Heart left ventricle (tissue), 13 donors: ENCODE measurements at regions not wholly inside any gene's neighbourhood (a gene's known extent, or its start where the extent isn't known, plus 50 kb on each side); places are given as distances from the start of the nearest gene placed in this dataset.

Experiments used
- CTCF ChIP-seq, 12 donors: fragments of 200-600 bp; sonication (generic) in 4 of 12; IDR thresholded peaks; one replicate each; pipeline versions ENCODE4 v1.5.0 to v1.8.0; 2018 to 2022; ENCODE audit warnings: antibody characterized with exemption in 12 of 12, mild to moderate bottlenecking in 5 of 12
- POLR2A ChIP-seq, 2 donors: fragments of 450-650 bp; IDR thresholded peaks; one replicate each; pipeline ENCODE4 v1.6.1; 2017; ENCODE audit warnings: antibody characterized with exemption in 2 of 2, mild to moderate bottlenecking in 2 of 2, moderate library complexity in 2 of 2
- donor health status: ischemic (EF 13 %, LVEDD 7.1; RV severe dilation, severe dysfunction).
- donor health status: DM: no; HTN: yes; CAD: no.
- donor health status: DM: no; HTN: no; CAD: no.
- donor health status: ischemic (EF 25% LVEDD 6.9; RV normal size, moderate dysfunction).
- donor health status: ischemic (EF 25% LVEDD 5.7; RV mildly dilated, moderate dysfunction).
- donor health status: ischemic (EF 35%, LVEDD 5.7; RV mildly dilated, moderate dysfunction).
- donor health status: nonischemic (EF 11% LVEDD 7.7; RV severe dilation, severe dysfunction).
- donor health status: DM: yes; HTN: yes; CAD: no.
- donor health status: PGD.
- donor health status: ischemic (EF 29% LVEDD 5.4; RV normal size, mild dysfunction).
- donor health status: nonischemic (EF 23%, LVEDD 6.1; RV moderate dilation, normal function).

GRCh38 chr2:4168834-4169233 is 465.5 kb downstream of the DCDC2C start:
- TF ChIP-seq CTCF (IDR thresholded peaks at IDR 0.05): no peak
- no peak for TF ChIP-seq POLR2A (IDR thresholded peaks at IDR 0.05)
